ENCODE measurements at regions not wholly inside any gene's neighbourhood (a gene's known extent, or its start where the extent isn't known, plus 50 kb on each side); places are given as distances from the start of the nearest gene placed in this dataset.
"Not testable (repeated sequence)": the region's sequence is repeated elsewhere in the genome, so short reads cannot be mapped to it uniquely, and the experiment has no call there.

GRCh38 chr6:86440608-86441007 lies 496.7 kb upstream of the HTR1E start:
- no peaks in the 10 kb centered on the region for H3K27me3 ChIP-seq (replicated peaks; ENCODE audit: insufficient read depth)
- DNase-seq (ENCODE audit: low spot score): no peak
- H3K4me3 ChIP-seq: no peak overlapping the region
- H3K4me1 ChIP-seq (replicated peaks): no peaks in the 10 kb centered on the region
- no peaks in the 10 kb centered on the region for H3K9me3 ChIP-seq
- no peak overlapping the region for H3K27ac ChIP-seq
- H3K36me3 ChIP-seq: no peaks in the 10 kb centered on the region
- TF ChIP-seq POLR2A (IDR thresholded peaks at IDR 0.05) (no peak), CTCF (IDR thresholded peaks at IDR 0.05) (no peak), POLR2AphosphoS5 (IDR thresholded peaks at IDR 0.05) (no peak)
- intact Hi-C loops (cut with DNase I): no loop called here

- no peaks in the 10 kb centered on the region for H3K36me3 ChIP-seq
- intact Hi-C loops (cut with DNase I): no loop called here
- H3K4me1 ChIP-seq (replicated peaks): no peaks in the 10 kb centered on the region
- no peak for DNase-seq (ENCODE audit: low spot score)
- no peak overlapping the region for H3K27ac ChIP-seq
- H3K27me3 ChIP-seq (replicated peaks; ENCODE audit: insufficient read depth): no peaks in the 10 kb centered on the region
- TF ChIP-seq POLR2AphosphoS5 (IDR thresholded peaks at IDR 0.05) (no peak), POLR2A (IDR thresholded peaks at IDR 0.05) (no peak), CTCF (IDR thresholded peaks at IDR 0.05) (no peak)
- 94% methylated on average over 1 of the region's 1 CpG for WGBS
- H3K9me3 ChIP-seq: no peaks in the 10 kb centered on the region
- no peak overlapping the region for H3K4me3 ChIP-seq
Observed at GRCh38 chr6:86423571-86423970, 513.8 kb upstream of the HTR1E start.

- 96% methylated on average over 2 of the region's 2 CpGs for WGBS
- H3K27ac ChIP-seq: no peak overlapping the region
- H3K4me1 ChIP-seq (replicated peaks): no peaks in the 10 kb centered on the region
- no peaks in the 10 kb centered on the region for H3K9me3 ChIP-seq
- no peak overlapping the region for H3K4me3 ChIP-seq
- no peak for TF ChIP-seq CTCF (IDR thresholded peaks at IDR 0.05)
- TF ChIP-seq POLR2A (IDR thresholded peaks at IDR 0.05): no peak
- TF ChIP-seq POLR2AphosphoS5 (IDR thresholded peaks at IDR 0.05): no peak
- intact Hi-C loops (cut with DNase I): no loop called here
- no peaks in the 10 kb centered on the region for H3K36me3 ChIP-seq
- no peak for DNase-seq (ENCODE audit: low spot score)
- H3K27me3 ChIP-seq (replicated peaks; ENCODE audit: insufficient read depth): no peaks in the 10 kb centered on the region
Observed at GRCh38 chr6:86412057-86412456, 525.3 kb upstream of the HTR1E start.

- no peak overlapping the region for H3K27ac ChIP-seq
- intact Hi-C loops (cut with DNase I): no loop called here
- no peak for DNase-seq (ENCODE audit: low spot score)
- H3K9me3 ChIP-seq: no peaks in the 10 kb centered on the region
- TF ChIP-seq POLR2A (IDR thresholded peaks at IDR 0.05) (no peak), POLR2AphosphoS5 (IDR thresholded peaks at IDR 0.05) (no peak), CTCF (IDR thresholded peaks at IDR 0.05) (no peak)
- no peak overlapping the region for H3K4me3 ChIP-seq
- 78% methylated on average over 2 of the region's 2 CpGs for WGBS
- no peaks in the 10 kb centered on the region for H3K27me3 ChIP-seq (replicated peaks; ENCODE audit: insufficient read depth)
- H3K4me1 ChIP-seq (replicated peaks): no peaks in the 10 kb centered on the region
- no peaks in the 10 kb centered on the region for H3K36me3 ChIP-seq
Observed at GRCh38 chr6:86407128-86407527, 530.2 kb upstream of the HTR1E start.

GRCh38 chr6:86392850-86393249 lies 544.5 kb upstream of the HTR1E start:
- intact Hi-C loops (cut with DNase I); H3K4me1 ChIP-seq (replicated peaks); H3K4me3 ChIP-seq; H3K27ac ChIP-seq; H3K27me3 ChIP-seq (replicated peaks; ENCODE audit: insufficient read depth); H3K9me3 ChIP-seq; DNase-seq (ENCODE audit: low spot score); H3K36me3 ChIP-seq: not testable (repeated sequence)
- 81% methylated on average over 3 of the region's 3 CpGs for whole genome bisulfite sequencing

Data from prostate gland (tissue), 2 donors.